ENCODE measurements at regions not wholly inside any gene's neighbourhood (a gene's known extent, or its start where the extent isn't known, plus 50 kb on each side); places are given as distances from the start of the nearest gene placed in this dataset.

DNA sequence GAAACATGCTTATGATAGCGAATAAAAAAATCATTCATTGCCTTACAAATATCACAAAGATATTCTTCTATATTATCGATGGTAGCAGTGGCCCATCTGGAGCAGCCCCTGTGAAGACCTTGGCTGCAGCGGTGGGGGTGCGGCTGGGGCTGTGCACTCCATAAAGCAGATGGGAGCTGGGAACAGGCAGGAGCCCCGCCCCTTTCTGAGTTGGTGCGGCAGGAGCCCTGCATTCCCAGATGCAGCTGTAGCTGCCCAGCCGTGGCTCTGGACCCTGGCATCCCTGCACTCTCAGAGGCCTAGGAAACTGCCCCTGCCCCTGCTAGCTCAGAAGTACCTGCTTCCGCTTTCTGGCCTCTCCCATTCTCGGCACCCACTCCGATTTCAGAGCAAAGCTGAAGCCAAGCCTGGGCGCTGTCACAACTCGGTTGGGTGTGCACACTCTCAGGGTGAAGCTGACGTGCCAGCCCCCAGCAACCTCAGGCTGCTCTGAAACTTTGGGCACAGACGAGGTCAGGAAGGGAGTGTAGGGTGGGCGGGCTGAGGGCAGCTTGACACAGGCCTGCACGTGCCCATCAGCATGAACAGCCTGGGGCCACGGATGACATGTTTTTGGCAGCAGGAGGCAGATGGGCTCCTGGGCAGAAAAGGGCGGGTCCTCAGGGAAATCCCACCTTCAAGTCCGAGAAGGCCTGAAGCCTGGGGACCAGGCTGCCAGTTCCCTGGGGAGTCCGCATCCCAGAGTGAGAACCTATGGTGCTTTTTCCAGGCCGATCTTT lies 1440.8 kb upstream of the ACO1 start:
- H3K27me3 ChIP-seq (ENCODE audit: low read depth, low read length) = no peaks in the 10 kb centered on the region
- no peaks in the 10 kb centered on the region for H3K79me2 ChIP-seq (ENCODE audit: low read length)
- no peaks in the 10 kb centered on the region for H4K20me1 ChIP-seq (ENCODE audit: insufficient read depth, low read length)
- H3K9ac ChIP-seq (ENCODE audit: low read length) = no peak overlapping the region
- TF ChIP-seq, protein P1, sequence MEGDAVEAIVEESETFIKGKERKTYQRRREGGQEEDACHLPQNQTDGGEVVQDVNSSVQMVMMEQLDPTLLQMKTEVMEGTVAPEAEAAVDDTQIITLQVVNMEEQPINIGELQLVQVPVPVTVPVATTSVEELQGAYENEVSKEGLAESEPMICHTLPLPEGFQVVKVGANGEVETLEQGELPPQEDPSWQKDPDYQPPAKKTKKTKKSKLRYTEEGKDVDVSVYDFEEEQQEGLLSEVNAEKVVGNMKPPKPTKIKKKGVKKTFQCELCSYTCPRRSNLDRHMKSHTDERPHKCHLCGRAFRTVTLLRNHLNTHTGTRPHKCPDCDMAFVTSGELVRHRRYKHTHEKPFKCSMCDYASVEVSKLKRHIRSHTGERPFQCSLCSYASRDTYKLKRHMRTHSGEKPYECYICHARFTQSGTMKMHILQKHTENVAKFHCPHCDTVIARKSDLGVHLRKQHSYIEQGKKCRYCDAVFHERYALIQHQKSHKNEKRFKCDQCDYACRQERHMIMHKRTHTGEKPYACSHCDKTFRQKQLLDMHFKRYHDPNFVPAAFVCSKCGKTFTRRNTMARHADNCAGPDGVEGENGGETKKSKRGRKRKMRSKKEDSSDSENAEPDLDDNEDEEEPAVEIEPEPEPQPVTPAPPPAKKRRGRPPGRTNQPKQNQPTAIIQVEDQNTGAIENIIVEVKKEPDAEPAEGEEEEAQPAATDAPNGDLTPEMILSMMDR (IDR thresholded peaks at IDR 0.05; ENCODE audit: low read depth, low read length) = no peak
- TF ChIP-seq EZH2phosphoT487 (IDR thresholded peaks at IDR 0.05; ENCODE audit: low read depth) = no peak
- no peak overlapping the region for H3K4me3 ChIP-seq (ENCODE audit: low read length)
- H3K4me1 ChIP-seq (ENCODE audit: low read length) = no peaks in the 10 kb centered on the region
- no peaks in the 10 kb centered on the region for H3K36me3 ChIP-seq (replicated peaks; ENCODE audit: low read depth, low read length)
- no peaks in the 10 kb centered on the region for H3K9me3 ChIP-seq (ENCODE audit: insufficient read depth, low read length)
- H3K4me2 ChIP-seq (ENCODE audit: low read length) = no peak overlapping the region
- H2AFZ ChIP-seq (ENCODE audit: low read depth, low read length) = no peak overlapping the region
- no peak overlapping the region for H3K27ac ChIP-seq (ENCODE audit: low read length)

DNA sequence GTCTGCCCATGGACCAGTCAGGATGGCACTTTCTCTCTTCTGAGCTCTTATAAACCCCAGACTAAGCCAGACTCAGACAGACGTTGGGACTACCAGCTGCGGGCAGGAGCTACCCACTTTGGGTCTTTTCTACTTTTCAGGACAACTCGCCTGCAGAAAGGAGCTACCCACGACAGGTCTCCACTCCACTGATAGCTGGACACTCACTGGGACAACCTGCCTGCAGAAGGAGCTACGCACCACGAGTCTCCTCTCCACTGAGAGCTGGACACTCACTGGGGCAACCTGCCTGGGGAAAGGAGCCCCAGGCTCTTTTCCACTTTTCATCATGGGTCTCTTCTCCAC lies 1440.2 kb upstream of the ACO1 start:
- no peak overlapping the region for H3K27ac ChIP-seq (ENCODE audit: low read length)
- TF ChIP-seq, protein P1 (IDR thresholded peaks at IDR 0.05; ENCODE audit: low read depth, low read length) = no peak
- no peak for TF ChIP-seq EZH2phosphoT487 (IDR thresholded peaks at IDR 0.05; ENCODE audit: low read depth)
- no peak overlapping the region for H3K4me2 ChIP-seq (ENCODE audit: low read length)
- H4K20me1 ChIP-seq (ENCODE audit: insufficient read depth, low read length) = no peaks in the 10 kb centered on the region
- no peak overlapping the region for H3K4me3 ChIP-seq (ENCODE audit: low read length)
- no peaks in the 10 kb centered on the region for H3K79me2 ChIP-seq (ENCODE audit: low read length)
- no peak overlapping the region for H3K9ac ChIP-seq (ENCODE audit: low read length)
- no peak overlapping the region for H2AFZ ChIP-seq (ENCODE audit: low read depth, low read length)
- H3K4me1 ChIP-seq (ENCODE audit: low read length) = no peaks in the 10 kb centered on the region
- no peaks in the 10 kb centered on the region for H3K27me3 ChIP-seq (ENCODE audit: low read depth, low read length)
- no peaks in the 10 kb centered on the region for H3K36me3 ChIP-seq (replicated peaks; ENCODE audit: low read depth, low read length)
- no peaks in the 10 kb centered on the region for H3K9me3 ChIP-seq (ENCODE audit: insufficient read depth, low read length)

DNA sequence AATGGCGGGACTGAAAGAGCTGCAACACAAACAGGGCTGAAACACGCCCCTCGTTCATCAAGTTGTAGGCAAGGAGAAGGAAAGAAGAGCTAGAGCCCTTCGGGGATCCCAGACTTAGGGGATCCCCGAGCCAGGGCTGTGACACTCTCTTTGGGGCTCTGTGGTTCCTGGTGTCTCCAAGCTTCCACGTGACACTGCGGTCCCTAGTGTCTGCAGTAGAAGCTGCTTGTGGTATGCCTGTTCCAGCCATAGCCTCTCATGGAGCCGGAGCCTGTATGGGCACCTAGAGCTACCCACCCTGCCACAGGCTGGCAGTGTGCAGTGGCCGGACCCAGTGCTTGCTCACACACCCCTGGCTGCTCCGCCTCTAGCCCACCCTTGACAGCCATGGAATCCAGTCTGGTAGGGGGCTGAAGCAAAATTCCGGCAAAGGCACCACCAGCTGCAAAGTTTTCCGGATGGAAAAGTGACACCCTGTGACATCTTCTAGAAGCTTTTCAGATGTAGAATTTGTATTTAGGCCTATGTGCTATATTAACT lies 1439.6 kb upstream of the ACO1 start:
- Histone ChIP-seq H3K9me3 (ENCODE audit: insufficient read depth, low read length) (no peaks in the 10 kb centered on the region), H3K79me2 (ENCODE audit: low read length) (no peaks in the 10 kb centered on the region), H3K4me1 (ENCODE audit: low read length) (no peaks in the 10 kb centered on the region), H3K4me3 (ENCODE audit: low read length) (no peak overlapping the region), H3K27me3 (ENCODE audit: low read depth, low read length) (no peaks in the 10 kb centered on the region), H4K20me1 (ENCODE audit: insufficient read depth, low read length) (no peaks in the 10 kb centered on the region), H3K27ac (ENCODE audit: low read length) (no peak overlapping the region), H2AFZ (ENCODE audit: low read depth, low read length) (no peak overlapping the region), H3K9ac (ENCODE audit: low read length) (no peak overlapping the region), H3K4me2 (ENCODE audit: low read length) (no peak overlapping the region), H3K36me3 (replicated peaks; ENCODE audit: low read depth, low read length) (no peaks in the 10 kb centered on the region)
- no peak for TF ChIP-seq EZH2phosphoT487 (IDR thresholded peaks at IDR 0.05; ENCODE audit: low read depth)

DNA sequence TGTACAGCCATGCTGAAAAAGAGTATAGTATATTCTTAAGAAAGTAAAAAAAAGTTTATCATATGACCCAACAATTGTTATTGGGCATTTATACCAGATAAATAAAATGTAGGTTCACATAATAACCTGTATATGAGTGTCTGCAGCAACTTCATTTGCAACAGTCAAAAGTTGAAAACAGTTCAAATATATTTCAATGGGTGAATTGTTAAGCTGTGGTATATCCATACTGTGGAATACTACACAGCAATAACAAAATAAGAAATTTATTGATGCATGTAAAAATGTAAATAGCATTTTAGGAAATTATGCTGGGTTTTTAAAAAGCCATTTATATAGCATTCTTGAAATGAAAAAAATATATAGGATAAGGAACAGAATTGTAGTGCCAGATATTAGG lies 1420.1 kb upstream of the ACO1 start:
- H3K4me1 ChIP-seq (ENCODE audit: low read length) = no peaks in the 10 kb centered on the region
- H3K27me3 ChIP-seq (ENCODE audit: low read depth, low read length) = no peaks in the 10 kb centered on the region
- no peaks in the 10 kb centered on the region for H3K36me3 ChIP-seq (replicated peaks; ENCODE audit: low read depth, low read length)
- no peak overlapping the region for H2AFZ ChIP-seq (ENCODE audit: low read depth, low read length)
- no peak overlapping the region for H3K27ac ChIP-seq (ENCODE audit: low read length)
- H3K79me2 ChIP-seq (ENCODE audit: low read length) = no peaks in the 10 kb centered on the region
- no peak overlapping the region for H3K9ac ChIP-seq (ENCODE audit: low read length)
- no peak for TF ChIP-seq EZH2phosphoT487 (IDR thresholded peaks at IDR 0.05; ENCODE audit: low read depth)
- TF ChIP-seq, protein P1 (IDR thresholded peaks at IDR 0.05; ENCODE audit: low read depth, low read length) = no peak
- H3K4me3 ChIP-seq (ENCODE audit: low read length) = no peak overlapping the region
- H3K9me3 ChIP-seq (ENCODE audit: insufficient read depth, low read length) = no peaks in the 10 kb centered on the region
- no peaks in the 10 kb centered on the region for H4K20me1 ChIP-seq (ENCODE audit: insufficient read depth, low read length)
- no peak overlapping the region for H3K4me2 ChIP-seq (ENCODE audit: low read length)
